Mesendoderm (in vitro differentiated cells): ENCODE measurements at regions not wholly inside any gene's neighbourhood (a gene's known extent, or its start where the extent isn't known, plus 50 kb on each side); places are given as distances from the start of the nearest gene placed in this dataset.
A peak's percentile ranks its signal among the peaks of the same experiment; 100 is the strongest.

Experiments
- DNase-seq: peaks from one replicate; pipeline ENCODE4 v3.0.0; 2013
- H2AK5ac ChIP-seq: 2 replicates; pipeline ENCODE4 v1.6.1; 2013; ENCODE audit warnings: low read length, inconsistent platforms
- H2BK120ac ChIP-seq: 2 replicates; pipeline ENCODE4 v1.6.1; 2013; ENCODE audit warnings: low read depth, mild to moderate bottlenecking, low read length, moderate library complexity, mixed read lengths
- H2BK15ac ChIP-seq: replicated peaks from 2 replicates; pipeline ENCODE4 v1.6.1; 2013; ENCODE audit warnings: low read depth, mild to moderate bottlenecking, moderate library complexity
- H2BK5ac ChIP-seq: 2 replicates; pipeline ENCODE4 v1.6.1; 2013; ENCODE audit warnings: low read length, inconsistent platforms
- H3K18ac ChIP-seq: 2 replicates; pipeline ENCODE4 v1.6.1; 2013; ENCODE audit warnings: mild to moderate bottlenecking, low read length, mixed read lengths
- H3K23ac ChIP-seq: one replicate; pipeline ENCODE4 v1.6.1; 2013; ENCODE audit warnings: low read length
- H3K27ac ChIP-seq: 2 replicates; pipeline ENCODE4 v1.5.1; 2013; ENCODE audit warnings: low read depth, mild to moderate bottlenecking, inconsistent platforms, low read length, moderate library complexity
- H3K27me3 ChIP-seq: 2 replicates; pipeline ENCODE4 v1.6.1; 2013; ENCODE audit warnings: low read length, control low read depth, mild to moderate bottlenecking, inconsistent platforms; ENCODE audit not compliant: insufficient read depth, poor library complexity
- H3K36me3 ChIP-seq: 2 replicates; pipeline ENCODE4 v1.6.1; 2013; ENCODE audit warnings: low read length, inconsistent platforms; ENCODE audit not compliant: control insufficient read depth, insufficient read depth
- H3K4ac ChIP-seq: one replicate; pipeline ENCODE4 v1.6.1; 2013; ENCODE audit warnings: low read depth, mild to moderate bottlenecking, low read length, moderate library complexity
- H3K4me1 ChIP-seq: 2 replicates; pipeline ENCODE4 v1.6.1; 2013; ENCODE audit warnings: low read depth, low read length, inconsistent platforms; ENCODE audit not compliant: control insufficient read depth
- H3K4me2 ChIP-seq: 2 replicates; pipeline ENCODE4 v1.6.1; 2013; ENCODE audit warnings: low read length
- H3K4me3 ChIP-seq: 2 replicates; pipeline ENCODE4 v1.5.1; 2013; ENCODE audit warnings: mild to moderate bottlenecking, low read length
- H3K56ac ChIP-seq: one replicate; pipeline ENCODE4 v1.6.1; 2013; ENCODE audit warnings: low read length
- H3K79me1 ChIP-seq: 2 replicates; pipeline ENCODE4 v1.6.1; 2013; ENCODE audit warnings: low read length, inconsistent platforms
- H3K79me2 ChIP-seq: 2 replicates; pipeline ENCODE4 v1.6.1; 2013; ENCODE audit warnings: mild to moderate bottlenecking, low read length; ENCODE audit not compliant: control insufficient read depth, insufficient read depth
- H3K9ac ChIP-seq: 2 replicates; pipeline ENCODE4 v1.6.1; 2013; ENCODE audit warnings: low read length, inconsistent platforms
- H4K5ac ChIP-seq: one replicate; pipeline ENCODE4 v1.6.1; 2013; ENCODE audit warnings: low read length
- H4K8ac ChIP-seq: one replicate; pipeline ENCODE4 v1.6.1; 2013; ENCODE audit warnings: low read depth, mild to moderate bottlenecking, control low read depth, low read length, moderate library complexity
- WGBS: extraction: QIAGEN DNeasy Blood & Tissue Kit; methylation state at CpG from one replicate; pipeline ENCODE4 v1.1.7; 2013; ENCODE audit warnings: low lambda C conversion rate, missing lambda C conversion rate; ENCODE audit not compliant: insufficient coverage; ENCODE audit errors: extremely low coverage; 5-methylcytosine and 5-hydroxymethylcytosine counted together

- no peak for DNase-seq
- H3K56ac ChIP-seq: no peak overlapping the region
- H3K4me2 ChIP-seq: no peak overlapping the region
- no peak overlapping the region for H2BK5ac ChIP-seq
- H3K9ac ChIP-seq: no peak overlapping the region
- no peak overlapping the region for H3K23ac ChIP-seq
- H2BK15ac ChIP-seq: no peak overlapping the region
- H3K27me3 ChIP-seq: no peaks in the 10 kb centered on the region
- no peak overlapping the region for H2BK120ac ChIP-seq
- H3K79me1 ChIP-seq: no peaks in the 10 kb centered on the region
- no peaks in the 10 kb centered on the region for H3K36me3 ChIP-seq
- H3K79me2 ChIP-seq: no peaks in the 10 kb centered on the region
- peaks cover 2% of the 10 kb centered on the region for H3K4me1 ChIP-seq
- no peak overlapping the region for H4K8ac ChIP-seq
- no peak overlapping the region for H3K18ac ChIP-seq
- no peak overlapping the region for H3K4ac ChIP-seq
- no peak overlapping the region for H2AK5ac ChIP-seq
- WGBS: no CpG with 5 or more reads among the region's 1 CpG
- no peak overlapping the region for H3K4me3 ChIP-seq
- H4K5ac ChIP-seq: no peak overlapping the region
- H3K27ac ChIP-seq: no peak overlapping the region
Observed at GRCh38 chr6:44699082-44699481, 311.6 kb downstream of the CDC5L start.

GRCh38 chr6:44699851-44700250 lies 312.3 kb downstream of the CDC5L start:
- H3K23ac ChIP-seq: no peak overlapping the region
- H2BK15ac ChIP-seq: no peak overlapping the region
- H3K56ac ChIP-seq: no peak overlapping the region
- H4K5ac ChIP-seq: no peak overlapping the region
- H3K4me2 ChIP-seq: no peak overlapping the region
- H2BK120ac ChIP-seq: no peak overlapping the region
- no peak overlapping the region for H3K9ac ChIP-seq
- no peak overlapping the region for H3K18ac ChIP-seq
- H4K8ac ChIP-seq: no peak overlapping the region
- no CpG with 5 or more reads among the region's 2 CpGs for WGBS
- no peak overlapping the region for H3K4ac ChIP-seq
- H3K79me2 ChIP-seq: no peaks in the 10 kb centered on the region
- no peaks in the 10 kb centered on the region for H3K27me3 ChIP-seq
- no peak for DNase-seq
- H3K36me3 ChIP-seq: no peaks in the 10 kb centered on the region
- no peak overlapping the region for H2AK5ac ChIP-seq
- H3K79me1 ChIP-seq: no peaks in the 10 kb centered on the region
- peaks cover 2% of the 10 kb centered on the region for H3K4me1 ChIP-seq
- H3K27ac ChIP-seq: no peak overlapping the region
- no peak overlapping the region for H3K4me3 ChIP-seq
- no peak overlapping the region for H2BK5ac ChIP-seq

GRCh38 chr6:44700422-44700821 lies 312.9 kb downstream of the CDC5L start:
- no peaks in the 10 kb centered on the region for H3K27me3 ChIP-seq
- H3K27ac ChIP-seq: no peak overlapping the region
- H4K8ac ChIP-seq: no peak overlapping the region
- DNase-seq: no peak
- no peak overlapping the region for H2BK120ac ChIP-seq
- peaks cover 2% of the 10 kb centered on the region for H3K4me1 ChIP-seq
- no CpG with 5 or more reads among the region's 5 CpGs for WGBS
- no peak overlapping the region for H3K4me2 ChIP-seq
- H3K4me3 ChIP-seq: no peak overlapping the region
- no peak overlapping the region for H3K56ac ChIP-seq
- no peak overlapping the region for H2AK5ac ChIP-seq
- no peaks in the 10 kb centered on the region for H3K79me1 ChIP-seq
- H3K9ac ChIP-seq: no peak overlapping the region
- H3K18ac ChIP-seq: no peak overlapping the region
- no peak overlapping the region for H4K5ac ChIP-seq
- no peak overlapping the region for H2BK5ac ChIP-seq
- H3K4ac ChIP-seq: no peak overlapping the region
- H3K36me3 ChIP-seq: no peaks in the 10 kb centered on the region
- H3K23ac ChIP-seq: no peak overlapping the region
- H3K79me2 ChIP-seq: no peaks in the 10 kb centered on the region
- H2BK15ac ChIP-seq: no peak overlapping the region

GRCh38 chr6:44701038-44701636 lies 313.6 kb downstream of the CDC5L start:
- Histone ChIP-seq H3K56ac (no peak overlapping the region), H2BK120ac (no peak overlapping the region), H4K8ac (no peak overlapping the region), H2BK5ac (no peak overlapping the region), H3K27me3 (no peaks in the 10 kb centered on the region), H3K27ac (no peak overlapping the region), H3K23ac (no peak overlapping the region), H2BK15ac (no peak overlapping the region), H2AK5ac (peak overlapping the region; percentile 11), H3K18ac (no peak overlapping the region), H3K9ac (no peak overlapping the region), H3K4ac (no peak overlapping the region), H3K79me2 (no peaks in the 10 kb centered on the region), H3K4me3 (no peak overlapping the region), H3K36me3 (no peaks in the 10 kb centered on the region), H4K5ac (no peak overlapping the region), H3K4me2 (no peak overlapping the region), H3K79me1 (no peaks in the 10 kb centered on the region), H3K4me1 (peaks cover 2% of the 10 kb centered on the region)
- no CpG with 5 or more reads among the region's 11 CpGs for WGBS
- DNase-seq: peak; percentile 61

- no peaks in the 10 kb centered on the region for H3K79me2 ChIP-seq
- no peak overlapping the region for H3K27ac ChIP-seq
- no peaks in the 10 kb centered on the region for H3K36me3 ChIP-seq
- no peak overlapping the region for H2AK5ac ChIP-seq
- peaks cover 2% of the 10 kb centered on the region for H3K4me1 ChIP-seq
- H2BK5ac ChIP-seq: no peak overlapping the region
- no peaks in the 10 kb centered on the region for H3K27me3 ChIP-seq
- H4K8ac ChIP-seq: no peak overlapping the region
- DNase-seq: peak; percentile 64
- H3K4me2 ChIP-seq: no peak overlapping the region
- H3K4me3 ChIP-seq: no peak overlapping the region
- H2BK120ac ChIP-seq: no peak overlapping the region
- no peak overlapping the region for H3K4ac ChIP-seq
- no peak overlapping the region for H3K18ac ChIP-seq
- H3K23ac ChIP-seq: no peak overlapping the region
- H3K56ac ChIP-seq: peak overlapping the region; percentile 74
- H4K5ac ChIP-seq: no peak overlapping the region
- H3K79me1 ChIP-seq: no peaks in the 10 kb centered on the region
- H2BK15ac ChIP-seq: no peak overlapping the region
- no peak overlapping the region for H3K9ac ChIP-seq
- no CpG with 5 or more reads among the region's 12 CpGs for WGBS
Observed at GRCh38 chr6:44701637-44702101, 314.2 kb downstream of the CDC5L start.

- Histone ChIP-seq H3K56ac (no peak overlapping the region), H3K79me1 (no peaks in the 10 kb centered on the region), H3K4me3 (no peak overlapping the region), H3K4me2 (no peak overlapping the region), H3K79me2 (no peaks in the 10 kb centered on the region), H2BK120ac (no peak overlapping the region), H2BK15ac (no peak overlapping the region), H3K9ac (no peak overlapping the region), H3K23ac (no peak overlapping the region), H3K4me1 (peaks cover 2% of the 10 kb centered on the region), H3K4ac (no peak overlapping the region), H4K8ac (no peak overlapping the region), H2AK5ac (no peak overlapping the region), H4K5ac (no peak overlapping the region), H3K18ac (no peak overlapping the region), H3K36me3 (no peaks in the 10 kb centered on the region), H2BK5ac (no peak overlapping the region), H3K27ac (no peak overlapping the region), H3K27me3 (no peaks in the 10 kb centered on the region)
- no peak for DNase-seq
Observed at GRCh38 chr6:44702292-44702691, 314.8 kb downstream of the CDC5L start.
